SK-N-SH treated with all-trans-retinoic acid at 6 μM for 48 hours (cell line): ENCODE measurements at regions not wholly inside any gene's neighbourhood (a gene's known extent, or its start where the extent isn't known, plus 50 kb on each side); places are given as distances from the start of the nearest gene placed in this dataset.

Source experiments
- ATAC-seq: fragments of 200-7000 bp; cut with Tn5 transposase; 3 replicates; pipeline ENCODE4 v1.9.1; 2020; ENCODE audit warnings: mild to moderate bottlenecking, moderate library complexity
- ARNTL ChIP-seq: fragments of 450-650 bp; formaldehyde crosslinking; IDR thresholded peaks from 2 replicates; pipeline ENCODE4 v1.5.0; 2020; ENCODE audit warnings: low read depth, mild to moderate bottlenecking, moderate library complexity, borderline replicate concordance
- BACH2 ChIP-seq: fragments of 250-450 bp; sonication (Bioruptor Pico); IDR thresholded peaks from 2 replicates; pipeline ENCODE4 v1.9.0; 2021; ENCODE audit warnings: mild to moderate bottlenecking, borderline replicate concordance
- CREB5 ChIP-seq: fragments of 250-450 bp; sonication (Bioruptor Pico); IDR thresholded peaks from 2 replicates; pipeline ENCODE4 v1.5.1; 2020; ENCODE audit warnings: low read depth, mild to moderate bottlenecking, moderate library complexity
- CSDC2 ChIP-seq: fragments of 250-450 bp; sonication (Bioruptor Pico); IDR thresholded peaks from 2 replicates; pipeline ENCODE4 v1.5.0; 2020; ENCODE audit warnings: mild to moderate bottlenecking, moderate library complexity
- ESRRG ChIP-seq: fragments of 250-450 bp; sonication (Bioruptor Pico); IDR thresholded peaks from 2 replicates; pipeline ENCODE4 v1.6.1; 2021; ENCODE audit warnings: mild to moderate bottlenecking
- GLIS3 ChIP-seq: fragments of 250-450 bp; sonication (Bioruptor Pico); IDR thresholded peaks from 2 replicates; pipeline ENCODE4 v1.5.0; 2020; ENCODE audit warnings: mild to moderate bottlenecking, moderate library complexity
- ISL1 ChIP-seq: fragments of 250-450 bp; sonication (Bioruptor Pico); IDR thresholded peaks from 2 replicates; pipeline ENCODE4 v2.1.2; 2022; ENCODE audit warnings: mild to moderate bottlenecking, moderate library complexity
- OSR1 ChIP-seq: fragments of 250-450 bp; sonication (Bioruptor Pico); IDR thresholded peaks from 2 replicates; pipeline ENCODE4 v1.8.0; 2022; ENCODE audit warnings: moderate library complexity, mild to moderate bottlenecking, inconsistent platforms
- PATZ1 ChIP-seq: fragments of 250-450 bp; sonication (Bioruptor Pico); IDR thresholded peaks from 2 replicates; pipeline ENCODE4 v1.8.0; 2020; ENCODE audit warnings: mild to moderate bottlenecking, moderate library complexity, borderline replicate concordance
- POU6F1 ChIP-seq: fragments of 250-450 bp; sonication (Bioruptor Pico); IDR thresholded peaks from 2 replicates; pipeline ENCODE4 v1.8.0; 2021; ENCODE audit warnings: low read depth, mild to moderate bottlenecking, moderate library complexity, borderline replicate concordance
- PPARA ChIP-seq: fragments of 250-450 bp; sonication (Bioruptor Pico); IDR thresholded peaks from 2 replicates; pipeline ENCODE4 v1.5.0; 2020; ENCODE audit warnings: mild to moderate bottlenecking, borderline replicate concordance
- RARB ChIP-seq: fragments of 250-450 bp; sonication (Bioruptor Pico); IDR thresholded peaks from 2 replicates; pipeline ENCODE4 v1.8.0; 2021; ENCODE audit warnings: mild to moderate bottlenecking, moderate library complexity
- SNAI2 ChIP-seq: fragments of 250-450 bp; sonication (Bioruptor Pico); IDR thresholded peaks from 2 replicates; pipeline ENCODE4 v1.5.0; 2020; ENCODE audit warnings: mild to moderate bottlenecking, moderate library complexity
- TOX ChIP-seq: fragments of 250-450 bp; sonication (Bioruptor Pico); IDR thresholded peaks from 2 replicates; pipeline ENCODE4 v1.8.0; 2021; ENCODE audit warnings: mild to moderate bottlenecking, moderate library complexity, borderline replicate concordance
- TSHZ2 ChIP-seq: fragments of 250-450 bp; sonication (Bioruptor Pico); IDR thresholded peaks from 2 replicates; pipeline ENCODE4 v1.5.0; 2020; ENCODE audit warnings: mild to moderate bottlenecking, moderate library complexity
- ZC3H10 ChIP-seq: fragments of 250-450 bp; sonication (Bioruptor Pico); IDR thresholded peaks from 2 replicates; pipeline ENCODE4 v1.5.1; 2021; ENCODE audit warnings: mild to moderate bottlenecking, moderate library complexity
- ZFP3 ChIP-seq: fragments of 250-450 bp; sonication (Bioruptor Pico); IDR thresholded peaks from 2 replicates; pipeline ENCODE4 v1.5.0; 2020; ENCODE audit warnings: mild to moderate bottlenecking, moderate library complexity
- ZFP30 ChIP-seq: fragments of 450-650 bp; formaldehyde crosslinking; IDR thresholded peaks from 2 replicates; pipeline ENCODE4 v1.5.0; 2022; ENCODE audit warnings: mild to moderate bottlenecking, moderate library complexity
- ZNF565 ChIP-seq: fragments of 450-650 bp; formaldehyde crosslinking; conservative IDR thresholded peaks from 2 replicates; pipeline ENCODE4 v1.5.0; 2020; ENCODE audit warnings: low read depth, mild to moderate bottlenecking, moderate library complexity
- ZNF70 ChIP-seq: fragments of 450-650 bp; formaldehyde crosslinking; IDR thresholded peaks from 2 replicates; pipeline ENCODE4 v1.5.0; 2020; ENCODE audit warnings: mild to moderate bottlenecking, moderate library complexity
- ZNF8 ChIP-seq: fragments of 450-650 bp; formaldehyde crosslinking; IDR thresholded peaks from 2 replicates; pipeline ENCODE4 v1.5.0; 2020; ENCODE audit warnings: mild to moderate bottlenecking, moderate library complexity

DNA sequence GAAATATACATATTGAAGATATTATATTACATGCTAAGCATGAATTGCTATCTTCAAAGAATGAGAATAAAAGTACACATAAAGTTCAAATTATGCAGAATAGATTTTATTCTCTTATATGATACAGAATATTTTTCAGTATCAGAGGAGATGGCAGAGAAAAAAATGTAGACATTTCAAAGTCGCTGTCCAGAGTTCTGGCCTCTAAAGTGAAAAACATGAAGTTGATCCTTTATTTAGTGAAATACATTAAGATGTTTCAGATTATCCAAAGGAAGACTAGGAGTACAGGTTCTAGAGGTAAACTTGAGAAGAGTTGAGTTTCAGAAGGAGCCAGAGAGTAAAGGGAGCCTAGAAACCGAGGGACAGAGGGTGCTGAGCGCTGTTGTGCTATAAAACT is 303.6 kb downstream of the UTP18 start:
- TF ChIP-seq ESRRG (CRISPR knock-in tag) (no peak), POU6F1 (CRISPR knock-in tag) (no peak), TSHZ2 (CRISPR knock-in tag) (no peak), BACH2 (no peak), TOX (CRISPR knock-in tag) (no peak), ZNF8 (CRISPR knock-in tag) (no peak), RARB (no peak), PATZ1 (no peak), ARNTL (CRISPR knock-in tag) (no peak), PPARA (CRISPR knock-in tag) (no peak), CSDC2 (CRISPR knock-in tag) (no peak), ZFP3 (CRISPR knock-in tag) (no peak), CREB5 (CRISPR knock-in tag) (no peak), ZNF565 (CRISPR knock-in tag) (no peak), ZC3H10 (CRISPR knock-in tag) (no peak), ZNF70 (CRISPR knock-in tag) (no peak), ZFP30 (CRISPR knock-in tag) (no peak)
- ATAC-seq = no peak

- ATAC-seq = no peak
- TF ChIP-seq CSDC2 (CRISPR knock-in tag) = no peak
- TF ChIP-seq GLIS3 (CRISPR knock-in tag) = no peak
- no peak for TF ChIP-seq CREB5 (CRISPR knock-in tag)
- TF ChIP-seq ZNF565 (CRISPR knock-in tag) = no peak
- TF ChIP-seq TSHZ2 (CRISPR knock-in tag) = no peak
- TF ChIP-seq ISL1 (CRISPR knock-in tag) = no peak
- TF ChIP-seq ESRRG (CRISPR knock-in tag) = no peak
- no peak for TF ChIP-seq PATZ1
- TF ChIP-seq SNAI2 (CRISPR knock-in tag) = no peak
- no peak for TF ChIP-seq PPARA (CRISPR knock-in tag)
- TF ChIP-seq ZFP3 (CRISPR knock-in tag) = no peak
- TF ChIP-seq POU6F1 (CRISPR knock-in tag) = no peak
- no peak for TF ChIP-seq OSR1
- TF ChIP-seq RARB = no peak
- TF ChIP-seq ZFP30 (CRISPR knock-in tag) = no peak
Observed at GRCh38 chr17:51572115-51572514, 311.8 kb downstream of the UTP18 start.
